HepG2 (cell line): ENCODE measurements at regions not wholly inside any gene's neighbourhood (a gene's known extent, or its start where the extent isn't known, plus 50 kb on each side); places are given as distances from the start of the nearest gene placed in this dataset.
A peak's percentile ranks its signal among the peaks of the same experiment; 100 is the strongest.

Experiments used
- ATAC-seq: fragments of 200-7000 bp; cut with Tn5 transposase; 3 replicates; pipeline ENCODE4 v1.9.1; 2020; ENCODE audit warnings: mild to moderate bottlenecking, moderate library complexity
- BruUV-seq: library from RNA; stranded (reverse); fragments of 400-500 nt; replicated peaks from 2 replicates; lab custom pipeline; 2021; lab: Mats Ljungman, UMichigan
- CTCF ChIA-PET: fragments of 300-600 bp; formaldehyde crosslinking; extraction: SDS; loops from one replicate; lab custom pipeline; 2021; ENCODE audit warnings: low total read pairs, inconsistent platforms, low intra/inter-chr PET ratio; lab: Yijun Ruan, JAX
- POLR2A ChIA-PET: fragments of 350-600 bp; sonication (Branson Sonifier 250); formaldehyde crosslinking; loops from one replicate; lab custom pipeline; 2020; ENCODE audit warnings: antibody characterized with exemption, inconsistent platforms; lab: Yijun Ruan, JAX
- DNase-seq: peaks from one replicate; pipeline ENCODE4 v3.0.0-alpha.2; 2015; ENCODE audit warnings: low spot score
- FAIRE-seq: peaks from 3 replicates; lab custom pipeline; 2011; peaks lifted over from hg19 to GRCh38; lab: Jason Lieb, UNC
- H2AFZ ChIP-seq: one replicate; pipeline ENCODE4 v1.6.1; 2011; ENCODE audit warnings: low read length, inconsistent platforms
- H3K27ac ChIP-seq: fragments of 300-600 bp; 3 replicates; pipeline ENCODE4 v1.8.0; 2011; ENCODE audit warnings: mixed run types, mild to moderate bottlenecking, mixed read lengths, low read length, inconsistent platforms; ENCODE audit not compliant: insufficient read depth; ENCODE audit errors: extremely low read length
- H3K27me3 ChIP-seq, 2 experiments: fragments of 200-600 bp in 1 of 2; 2 replicates in 1 of 2; 3 replicates in 1 of 2; pipeline versions ENCODE4 v1.6.0 to v1.8.0; 2011; ENCODE audit warnings: low read length in 2 of 2, mild to moderate bottlenecking in 2 of 2, moderate library complexity in 2 of 2, inconsistent platforms in 1 of 2; ENCODE audit not compliant: insufficient read depth in 2 of 2, control insufficient read depth in 1 of 2
- H3K36me3 ChIP-seq, 2 experiments: fragments of 200-600 bp in 1 of 2; replicated peaks in 1 of 2; 2 replicates in 1 of 2; 3 replicates in 1 of 2; pipeline versions ENCODE4 v1.5.1 to v1.8.0; 2011; ENCODE audit warnings: low read length in 2 of 2, inconsistent platforms in 1 of 2; ENCODE audit not compliant: insufficient read depth in 2 of 2, control insufficient read depth in 1 of 2
- H3K4me1 ChIP-seq: 2 replicates; pipeline ENCODE4 v1.5.1; 2012; ENCODE audit warnings: low read length, inconsistent platforms; ENCODE audit not compliant: insufficient read depth
- H3K4me2 ChIP-seq: 2 replicates; pipeline ENCODE4 v1.6.0; 2011; ENCODE audit warnings: low read depth, low read length, inconsistent platforms
- H3K4me3 ChIP-seq, 3 experiments: fragments of 200-600 bp in 1 of 3; sonication (generic), shearing (Covaris generic) in 1 of 3; replicated peaks in 1 of 3; 2 replicates each; pipeline ENCODE4 v1.5.1; 2011 to 2016; ENCODE audit warnings: low read length in 3 of 3, inconsistent platforms in 2 of 3, low read depth in 2 of 3, mild to moderate bottlenecking in 2 of 3, control low read depth in 1 of 3, mixed read lengths in 1 of 3; ENCODE audit not compliant: insufficient read depth in 1 of 3
- H3K79me2 ChIP-seq: one replicate; pipeline ENCODE4 v1.6.1; 2011; ENCODE audit warnings: low read length, inconsistent platforms; ENCODE audit not compliant: insufficient read depth
- H3K9ac ChIP-seq: 2 replicates; pipeline ENCODE4 v1.6.0; 2011; ENCODE audit warnings: mild to moderate bottlenecking, low read depth, low read length, inconsistent platforms; ENCODE audit not compliant: insufficient read depth
- H3K9me3 ChIP-seq: 2 replicates; pipeline ENCODE4 v1.5.1; 2012; ENCODE audit warnings: mild to moderate bottlenecking, low read length
- H4K20me1 ChIP-seq: 2 replicates; pipeline ENCODE4 v1.6.0; 2011; ENCODE audit warnings: inconsistent platforms, mild to moderate bottlenecking, low read length, moderate library complexity; ENCODE audit not compliant: insufficient read depth
- DPF2 ChIP-seq: sonication (generic); formaldehyde crosslinking; IDR thresholded peaks from 2 replicates; pipeline ENCODE4 v1.4.0; 2020; ENCODE audit warnings: mild to moderate bottlenecking, low read depth, missing genetic modification reagents, borderline replicate concordance
- GATAD1 ChIP-seq: IDR thresholded peaks from 2 replicates; pipeline ENCODE4 v1.6.1; 2016; ENCODE audit warnings: missing genetic modification reagents, missing compliant biosample characterization
- MAFK ChIP-seq, 2 experiments: IDR thresholded peaks in 1 of 2; conservative IDR thresholded peaks in 1 of 2; 2 replicates each; pipeline ENCODE4 v1.6.1; 2011; ENCODE audit warnings: improper control_type of control experiment in 2 of 2, low read length in 2 of 2
- NFE2 ChIP-seq: sonication (generic); formaldehyde crosslinking; IDR thresholded peaks from 2 replicates; pipeline ENCODE4 v1.4.0; 2020; ENCODE audit warnings: missing genetic modification reagents
- NFE2L2 ChIP-seq: fragments of 150-350 bp; IDR thresholded peaks from 2 replicates; pipeline ENCODE4 v1.6.1; 2014; ENCODE audit warnings: low read length
- SOX5 ChIP-seq: IDR thresholded peaks from 2 replicates; pipeline ENCODE4 v1.6.1; 2016; ENCODE audit warnings: borderline replicate concordance
- TRAFD1 ChIP-seq: sonication (generic); formaldehyde crosslinking; IDR thresholded peaks from 2 replicates; pipeline ENCODE4 v1.5.1; 2020; ENCODE audit warnings: missing genetic modification reagents, mild to moderate bottlenecking, borderline replicate concordance
- TSC22D2 ChIP-seq: sonication (generic); formaldehyde crosslinking; IDR thresholded peaks from 2 replicates; pipeline ENCODE4 v1.5.1; 2020; ENCODE audit warnings: missing genetic modification reagents, mild to moderate bottlenecking, borderline replicate concordance
- ZBTB39 ChIP-seq: sonication (generic); formaldehyde crosslinking; IDR thresholded peaks from 2 replicates; pipeline ENCODE4 v1.5.0; 2020; ENCODE audit warnings: missing genetic modification reagents
- ZNF292 ChIP-seq: sonication (generic); formaldehyde crosslinking; IDR thresholded peaks from 2 replicates; pipeline ENCODE4 v1.8.1; 2022; ENCODE audit warnings: mild to moderate bottlenecking, low read depth, missing genetic modification reagents, borderline replicate concordance
- ZNF451 ChIP-seq: sonication (generic); formaldehyde crosslinking; IDR thresholded peaks from 2 replicates; pipeline ENCODE4 v1.5.0; 2020; ENCODE audit warnings: mild to moderate bottlenecking, missing genetic modification reagents
- ZNF563 ChIP-seq: sonication (generic); formaldehyde crosslinking; IDR thresholded peaks from 2 replicates; pipeline ENCODE4 v1.8.0; 2022; ENCODE audit warnings: mild to moderate bottlenecking, moderate library complexity, missing genetic modification reagents
- WGBS: methylation state at CpG from one replicate; pipeline ENCODE4 v1.1.6; 2017; ENCODE audit warnings: low lambda C conversion rate; 5-methylcytosine and 5-hydroxymethylcytosine counted together
- in situ Hi-C: cut with HindIII; loops from 2 replicates; pipeline ENCODE4 v1.10.0; 2017; ENCODE audit warnings: low pct_unique_long_range_greater_than_20kb; ENCODE audit not compliant: extremely low pct_ligation_motif_present
- intact Hi-C: fragments of 100-400 bp; cut with micrococcal nuclease; formaldehyde crosslinking; loops from one replicate; pipeline ENCODE4 v1.10.0; 2022; ENCODE audit not compliant: unreplicated experiment
- TF ChIP-seq, protein P1 (sequence below): sonication (generic); formaldehyde crosslinking; IDR thresholded peaks from 2 replicates; pipeline ENCODE4 v1.5.1; 2020; ENCODE audit warnings: missing genetic modification reagents, mild to moderate bottlenecking, borderline replicate concordance

- TF ChIP-seq TRAFD1 (no peak), SOX5 (CRISPR knock-in tag) (peak; percentile 88), GATAD1 (CRISPR knock-in tag) (no peak), ZNF292 (CRISPR knock-in tag) (no peak), ZNF451 (no peak), TSC22D2 (CRISPR knock-in tag) (no peak), ZNF563 (no peak), ZBTB39 (no peak)
- TF ChIP-seq, protein P1, sequence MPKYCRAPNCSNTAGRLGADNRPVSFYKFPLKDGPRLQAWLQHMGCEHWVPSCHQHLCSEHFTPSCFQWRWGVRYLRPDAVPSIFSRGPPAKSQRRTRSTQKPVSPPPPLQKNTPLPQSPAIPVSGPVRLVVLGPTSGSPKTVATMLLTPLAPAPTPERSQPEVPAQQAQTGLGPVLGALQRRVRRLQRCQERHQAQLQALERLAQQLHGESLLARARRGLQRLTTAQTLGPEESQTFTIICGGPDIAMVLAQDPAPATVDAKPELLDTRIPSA = no peak
Observed at GRCh38 chr3:30300809-30301208, 305.6 kb upstream of the TGFBR2 start (continued).

DNA sequence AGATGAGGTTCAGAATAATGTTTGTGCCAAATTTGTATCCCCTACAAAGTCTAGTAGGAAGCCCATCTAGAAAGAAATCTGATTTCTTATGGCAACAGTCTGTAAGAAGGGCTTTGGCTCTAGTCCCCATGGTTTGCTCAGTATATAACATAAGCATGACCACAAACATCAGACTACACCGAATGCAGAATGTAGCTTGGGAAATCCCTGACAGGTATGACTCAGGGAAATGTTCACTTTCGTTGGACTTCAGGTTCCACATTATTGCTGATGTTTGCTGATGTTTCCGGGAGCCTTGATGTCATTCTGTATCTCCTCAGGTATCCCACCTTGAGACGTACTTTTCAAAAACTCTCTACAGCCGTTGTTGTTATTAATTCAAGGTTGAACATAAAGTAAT, 304.4 kb upstream of the TGFBR2 start:
- H3K9ac ChIP-seq = no peak overlapping the region
- BruUV-seq = no TSS peak
- CTCF ChIA-PET = no interaction called here
- no peak overlapping the region for H3K4me3 ChIP-seq
- POLR2A ChIA-PET = no interaction called here
- H3K27me3 ChIP-seq = no peaks in the 10 kb centered on the region
- no peak overlapping the region for H3K27ac ChIP-seq
- no peak for FAIRE-seq
- no peak for ATAC-seq
- in situ Hi-C loops = no loop called here
- peaks cover 29% of the 10 kb centered on the region for H3K4me1 ChIP-seq
- H3K9me3 ChIP-seq = peaks cover 8% of the 10 kb centered on the region; the same call in 1 of the 2 replicates
- intact Hi-C loops = no loop called here
- 78% methylated on average over 5 of the region's 5 CpGs for WGBS
- no peaks in the 10 kb centered on the region for H3K36me3 ChIP-seq
- H4K20me1 ChIP-seq = no peaks in the 10 kb centered on the region
- no peak overlapping the region for H2AFZ ChIP-seq
- DNase-seq = peak; percentile 28
- TF ChIP-seq NFE2L2 (peak; percentile 76), MAFK (conservative IDR thresholded peaks at IDR 0.05 in 1 of 2, IDR thresholded peaks at IDR 0.05 in 1 of 2; ENCODE audit: low read length in 2 of 2) (peak; percentile 44 to 54; a peak in 3 of 4 replicates), DPF2 (no peak), NFE2 (CRISPR knock-in tag) (peak; percentile 51; the same call in 1 of the 2 replicates)
- no peak overlapping the region for H3K4me2 ChIP-seq
- no peaks in the 10 kb centered on the region for H3K79me2 ChIP-seq
